ENCODE measurements at regions not wholly inside any gene's neighbourhood (a gene's known extent, or its start where the extent isn't known, plus 50 kb on each side); places are given as distances from the start of the nearest gene placed in this dataset.

- H3K4me1 Mint-ChIP-seq = peaks cover 19% of the 10 kb centered on the region
- no peaks in the 10 kb centered on the region for H3K36me3 ChIP-seq (replicated peaks in 1 of 2; ENCODE audit: control extremely low read depth in 1 of 2, control insufficient read depth in 1 of 2, extremely low read depth in 1 of 2, insufficient read depth in 2 of 2, low read length in 1 of 2)
- H3K27ac Mint-ChIP-seq = no peak overlapping the region
- TF ChIP-seq EZH2 (IDR thresholded peaks at IDR 0.05; ENCODE audit: borderline replicate concordance, insufficient read depth, low read depth, low read length, poor library complexity, severe bottlenecking) (no peak), CTCF (IDR thresholded peaks at IDR 0.05) (no peak)
- H3K4me3 Mint-ChIP-seq = no peak overlapping the region
- no peak overlapping the region for H3K9ac ChIP-seq (ENCODE audit: low read length)
- no peaks in the 10 kb centered on the region for H4K20me1 ChIP-seq (ENCODE audit: control insufficient read depth, insufficient read depth, low read length, poor library complexity, severe bottlenecking)
- H3K9me3 ChIP-seq (ENCODE audit: control extremely low read depth in 1 of 3, control insufficient read depth in 2 of 3, insufficient read depth in 1 of 3, low read length in 2 of 3) = no peaks in the 10 kb centered on the region
- intact Hi-C loops (cut with micrococcal nuclease) = no loop called here
- H3K4me3 ChIP-seq (ENCODE audit: control extremely low read depth in 1 of 5, extremely low read depth in 1 of 5, insufficient read depth in 1 of 5, low read depth in 2 of 5, low read length in 4 of 5) = no peak overlapping the region
- ChIA-PET POLR2A (no interaction called here), CTCF (no interaction called here)
- no peak overlapping the region for H3K4me2 ChIP-seq (replicated peaks; ENCODE audit: low read depth, low read length, poor library complexity, severe bottlenecking)
- H3K27ac ChIP-seq (ENCODE audit: low read length in 2 of 2) = no peak overlapping the region
- DNase-seq = no peak
- H3K4me1 ChIP-seq (ENCODE audit: control insufficient read depth in 2 of 2, insufficient read depth in 2 of 2, low read length in 2 of 2) = peaks cover 15 to 18% of the 10 kb centered on the region in 2 donors
- ATAC-seq (ENCODE audit: low read depth) = no peak
- no peak overlapping the region for H2AFZ ChIP-seq (ENCODE audit: insufficient read depth, low read depth, low read length, poor library complexity, severe bottlenecking)
- H3K27me3 ChIP-seq (replicated peaks in 1 of 4; ENCODE audit: control extremely low read depth in 1 of 4, control insufficient read depth in 3 of 4, insufficient read depth in 4 of 4, low read length in 3 of 4) = peaks cover 0 to 8% (median 2%) of the 10 kb centered on the region in 4 experiments
- WGBS (ENCODE audit: insufficient coverage) = 97% methylated on average over 7 of the region's 7 CpGs
- H3K27me3 Mint-ChIP-seq = peaks cover 29% of the 10 kb centered on the region
- no peaks in the 10 kb centered on the region for H3K9me3 Mint-ChIP-seq (ENCODE audit: insufficient read depth)
- no peaks in the 10 kb centered on the region for H3K79me2 ChIP-seq (ENCODE audit: control insufficient read depth, insufficient read depth, low read length)
Measured at GRCh38 chr12:4026517-4026916, 153.3 kb upstream of the PARP11 start.

- Histone ChIP-seq H3K79me2 (ENCODE audit: control insufficient read depth, insufficient read depth, low read length) (no peaks in the 10 kb centered on the region), H3K36me3 (replicated peaks in 1 of 2; ENCODE audit: control extremely low read depth in 1 of 2, control insufficient read depth in 1 of 2, extremely low read depth in 1 of 2, insufficient read depth in 2 of 2, low read length in 1 of 2) (no peaks in the 10 kb centered on the region), H3K27me3 (replicated peaks in 1 of 4; ENCODE audit: control extremely low read depth in 1 of 4, control insufficient read depth in 3 of 4, insufficient read depth in 4 of 4, low read length in 3 of 4) (peaks cover 0 to 7% (median 1%) of the 10 kb centered on the region in 4 experiments), H2AFZ (ENCODE audit: insufficient read depth, low read depth, low read length, poor library complexity, severe bottlenecking) (no peak overlapping the region), H3K4me2 (replicated peaks; ENCODE audit: low read depth, low read length, poor library complexity, severe bottlenecking) (no peak overlapping the region), H3K27ac (ENCODE audit: low read length in 2 of 2) (no peak overlapping the region), H3K9ac (ENCODE audit: low read length) (no peak overlapping the region), H3K4me1 (ENCODE audit: control insufficient read depth in 2 of 2, insufficient read depth in 2 of 2, low read length in 2 of 2) (peaks cover 13 to 15% of the 10 kb centered on the region in 2 donors), H3K9me3 (ENCODE audit: control extremely low read depth in 1 of 3, control insufficient read depth in 2 of 3, insufficient read depth in 1 of 3, low read length in 2 of 3) (no peaks in the 10 kb centered on the region), H3K4me3 (ENCODE audit: control extremely low read depth in 1 of 5, extremely low read depth in 1 of 5, insufficient read depth in 1 of 5, low read depth in 2 of 5, low read length in 4 of 5) (no peak overlapping the region), H4K20me1 (ENCODE audit: control insufficient read depth, insufficient read depth, low read length, poor library complexity, severe bottlenecking) (no peaks in the 10 kb centered on the region)
- H3K4me3 Mint-ChIP-seq = no peak overlapping the region
- POLR2A ChIA-PET = no interaction called here
- H3K9me3 Mint-ChIP-seq (ENCODE audit: insufficient read depth) = no peaks in the 10 kb centered on the region
- DNase-seq (no peak), ATAC-seq (ENCODE audit: low read depth) (no peak)
- CTCF ChIA-PET = no interaction called here
- no peak overlapping the region for H3K27ac Mint-ChIP-seq
- intact Hi-C loops (cut with micrococcal nuclease) = no loop called here
- H3K4me1 Mint-ChIP-seq = peaks cover 19% of the 10 kb centered on the region
- 98% methylated on average over 10 of the region's 10 CpGs for WGBS (ENCODE audit: insufficient coverage)
- TF ChIP-seq CTCF (IDR thresholded peaks at IDR 0.05) = no peak
- TF ChIP-seq EZH2 (IDR thresholded peaks at IDR 0.05; ENCODE audit: borderline replicate concordance, insufficient read depth, low read depth, low read length, poor library complexity, severe bottlenecking) = no peak
- H3K27me3 Mint-ChIP-seq = peaks cover 32% of the 10 kb centered on the region
Measured at GRCh38 chr12:4026020-4026358, 152.8 kb upstream of the PARP11 start.
